ENCODE measurements at regions not wholly inside any gene's neighbourhood (a gene's known extent, or its start where the extent isn't known, plus 50 kb on each side); places are given as distances from the start of the nearest gene placed in this dataset.

GRCh38 chr2:220648628-220649027, 923.5 kb downstream of the EPHA4 start:
- no peak for DNase-seq (ENCODE audit: low read depth)

GRCh38 chr2:220653776-220654175, 918.3 kb downstream of the EPHA4 start:
- no peak for DNase-seq (ENCODE audit: low read depth)

GRCh38 chr2:220654322-220654721, 917.8 kb downstream of the EPHA4 start:
- DNase-seq (ENCODE audit: low read depth), result no peak

DNA sequence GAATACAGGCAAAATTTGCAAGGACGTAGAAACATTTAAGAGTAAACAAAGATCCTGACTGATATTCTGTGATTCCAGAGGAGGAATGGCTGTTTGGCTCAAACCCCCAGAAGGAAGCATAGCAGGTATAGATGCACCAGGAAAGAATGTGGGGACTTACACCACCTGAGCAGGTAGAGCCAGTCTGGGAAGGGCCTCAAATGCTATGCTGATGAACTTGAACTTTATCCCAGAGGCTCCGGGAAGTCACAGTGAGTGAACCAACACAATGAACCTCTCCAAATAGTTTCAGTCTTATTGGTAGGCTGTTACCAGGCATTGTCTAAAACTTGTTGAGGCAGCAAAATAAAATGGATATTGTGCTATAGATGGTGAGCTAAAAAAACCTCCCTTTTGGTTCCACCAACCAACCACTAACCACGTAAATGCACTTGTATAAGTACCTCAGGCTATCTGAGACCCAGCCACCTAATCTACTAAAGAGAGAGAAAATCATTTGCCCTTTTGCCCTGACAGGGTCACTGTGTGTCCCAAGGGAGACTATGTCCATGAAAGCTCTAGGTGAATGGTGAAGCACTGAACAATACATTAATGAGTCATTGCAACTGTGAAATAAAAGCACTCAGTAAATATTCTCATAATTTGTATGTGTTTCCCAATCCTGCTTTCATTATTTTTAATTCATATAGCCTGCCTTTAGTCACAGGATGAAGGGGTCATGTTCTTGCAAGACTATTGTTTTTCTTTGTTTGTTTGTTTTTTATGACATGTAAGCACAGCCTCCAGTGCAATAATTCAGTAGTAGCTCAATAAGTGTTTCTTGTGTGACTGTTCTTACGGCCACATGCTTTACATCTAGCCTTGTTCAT, 911.6 kb downstream of the EPHA4 start:
- no peak for DNase-seq (ENCODE audit: low read depth)

- no peak for DNase-seq (ENCODE audit: low read depth)
Measured at GRCh38 chr2:220662431-220662830, 909.7 kb downstream of the EPHA4 start.

GRCh38 chr2:220663065-220663464, 909.0 kb downstream of the EPHA4 start:
- DNase-seq (ENCODE audit: low read depth), result no peak

DNA sequence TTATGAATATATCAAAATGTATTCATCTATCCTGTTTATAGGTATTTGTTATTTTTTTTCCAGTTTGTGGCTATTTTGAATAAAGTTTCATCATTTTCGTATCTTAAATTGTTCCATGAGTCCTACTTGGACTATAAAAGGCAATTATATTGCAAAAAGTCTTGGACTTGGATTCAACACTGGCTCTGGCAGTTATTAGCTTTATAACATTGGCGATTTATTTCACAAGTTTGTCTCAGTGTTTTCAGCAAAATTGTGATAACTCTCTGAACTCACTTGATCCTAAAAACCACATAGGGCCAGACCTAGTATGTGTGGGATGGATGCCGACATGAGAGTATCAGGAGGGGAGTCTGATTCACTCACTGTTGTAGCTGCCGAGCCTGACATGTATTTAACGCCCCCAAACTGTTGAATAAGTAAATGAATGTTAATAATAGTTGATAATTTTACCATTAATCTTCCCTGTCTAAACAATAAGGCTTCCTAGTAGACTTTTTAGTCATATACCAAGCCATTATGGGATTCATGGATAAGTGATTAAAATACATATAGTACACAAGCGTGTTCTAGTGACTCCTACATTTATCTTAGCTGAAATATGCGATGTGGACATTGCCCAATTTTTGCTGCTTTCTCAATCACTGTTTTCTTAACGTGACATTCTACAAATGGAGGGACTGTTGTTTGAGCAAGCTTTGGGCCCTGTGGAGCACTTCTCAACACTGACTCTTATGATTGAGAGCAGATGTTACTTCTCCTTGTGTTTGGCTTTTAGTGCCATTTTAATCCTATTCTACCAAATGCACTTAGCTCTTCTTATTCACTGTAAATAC, 907.6 kb downstream of the EPHA4 start:
- DNase-seq (ENCODE audit: low read depth), result no peak

- DNase-seq (ENCODE audit: low read depth), result no peak
Measured at GRCh38 chr2:220665108-220665471, 907.0 kb downstream of the EPHA4 start.

DNA sequence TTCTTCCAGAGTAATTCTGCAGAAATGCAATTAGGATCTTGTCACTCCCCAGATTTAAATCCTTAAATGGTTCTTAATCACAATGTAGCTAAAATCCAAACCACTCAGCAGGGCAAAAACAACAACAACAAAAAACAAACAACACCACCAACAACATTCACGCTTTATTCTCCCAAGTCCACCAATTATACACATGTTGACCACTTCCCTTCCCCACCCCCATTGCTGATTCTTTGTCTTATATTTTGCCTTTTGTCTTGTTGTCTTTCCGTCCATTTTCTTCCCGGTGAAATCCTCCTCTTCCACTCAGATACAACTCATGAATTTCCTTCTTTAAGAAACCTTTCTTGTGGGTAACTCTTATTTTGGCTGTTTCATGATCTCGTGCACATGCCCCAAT, 902.8 kb downstream of the EPHA4 start:
- no peak for DNase-seq (ENCODE audit: low read depth)

DNA sequence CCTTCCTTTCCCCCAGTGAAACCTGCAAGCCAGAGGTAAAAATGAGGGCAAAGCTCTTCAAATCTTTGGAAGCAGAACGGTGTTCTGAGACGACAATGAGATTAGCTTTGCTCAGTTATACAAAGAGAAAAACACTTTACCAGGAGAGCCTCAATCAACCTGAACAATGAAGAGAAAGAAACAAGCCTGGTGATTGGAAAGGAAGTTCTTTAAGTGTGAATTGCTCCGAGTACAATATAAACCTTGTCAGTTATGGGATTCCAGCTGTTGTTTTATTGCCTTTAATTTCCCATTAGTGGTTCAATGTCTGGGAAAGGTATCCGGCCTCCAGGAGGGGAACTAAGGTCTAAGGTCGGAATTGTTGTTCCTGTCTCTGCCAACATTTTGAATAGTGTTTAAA, 901.6 kb downstream of the EPHA4 start:
- DNase-seq (ENCODE audit: low read depth), result no peak

DNA sequence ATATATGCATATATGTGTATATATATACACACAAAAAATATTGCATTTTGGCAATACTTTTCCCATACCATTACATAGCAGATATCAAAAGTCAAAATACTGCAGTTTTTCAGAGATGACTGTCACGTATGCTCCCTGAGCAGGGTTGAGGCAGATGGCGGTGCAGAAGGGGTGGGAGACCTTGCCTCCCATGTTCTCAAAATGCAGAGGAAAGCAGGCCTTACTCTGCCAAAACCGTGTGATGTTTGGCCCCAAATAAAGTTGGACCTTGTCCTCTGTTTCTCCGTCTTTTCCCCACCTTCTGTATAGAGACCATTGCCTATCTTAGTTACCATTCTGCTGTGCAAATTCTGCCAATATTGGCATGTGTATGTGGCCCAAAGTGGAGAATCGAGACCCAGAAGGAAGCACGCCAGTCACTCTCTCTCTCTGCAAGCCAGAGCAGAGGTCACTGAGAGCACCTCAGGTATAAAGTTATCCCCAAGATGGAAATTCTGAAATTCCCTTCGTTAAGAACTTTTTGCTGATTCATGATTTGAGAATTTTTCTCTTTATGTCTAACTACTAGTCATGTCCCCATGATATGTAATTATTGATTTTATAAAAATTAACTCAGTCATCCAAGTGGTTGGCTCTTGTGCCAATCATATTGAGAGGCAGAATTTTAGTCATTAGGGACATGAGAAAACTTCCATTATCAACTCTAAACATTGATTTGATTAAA, 898.8 kb downstream of the EPHA4 start:
- no peak for DNase-seq (ENCODE audit: low read depth)

DNA sequence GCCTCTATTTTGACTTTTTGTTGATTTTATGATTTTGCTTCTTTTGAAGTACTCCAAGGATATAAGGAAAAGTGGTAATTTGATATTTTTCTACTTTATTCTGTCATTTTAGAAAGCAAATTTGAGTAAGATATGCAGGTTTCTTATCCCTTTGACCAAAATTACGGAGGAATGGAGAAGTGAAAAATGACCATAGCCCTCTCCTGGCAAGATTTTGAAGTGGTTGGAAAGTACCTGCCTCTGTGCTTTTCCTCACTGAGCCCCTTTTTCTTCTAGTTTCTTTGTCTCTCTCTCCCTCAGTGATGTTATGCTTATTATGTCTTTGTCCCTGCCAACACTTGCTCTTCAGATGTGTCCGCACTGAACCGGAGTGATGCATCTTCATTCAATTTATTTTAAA, 898.1 kb downstream of the EPHA4 start:
- no peak for DNase-seq (ENCODE audit: low read depth)

DNA sequence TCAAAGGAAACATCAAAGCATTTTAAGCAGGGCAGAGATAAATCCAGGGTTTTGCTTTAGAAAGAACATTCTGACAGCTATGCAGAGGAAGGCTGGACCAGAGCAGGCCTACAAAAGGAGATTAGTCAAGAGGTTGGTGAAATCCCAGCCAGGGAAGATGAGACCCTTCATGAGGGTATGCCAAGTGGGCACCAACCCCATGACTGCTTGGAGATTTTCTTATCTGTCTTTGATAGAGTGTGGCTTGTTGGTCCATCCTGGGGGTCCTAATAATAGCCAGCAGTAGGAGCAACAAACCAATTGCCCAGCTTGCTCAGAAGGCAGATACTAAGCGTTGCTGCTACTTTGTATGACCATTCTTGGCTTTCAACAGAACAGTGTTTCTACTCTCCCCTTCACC, 895.4 kb downstream of the EPHA4 start:
- DNase-seq (ENCODE audit: low read depth), result no peak

GRCh38 chr2:220678943-220679342, 893.2 kb downstream of the EPHA4 start:
- DNase-seq (ENCODE audit: low read depth), result no peak

DNA sequence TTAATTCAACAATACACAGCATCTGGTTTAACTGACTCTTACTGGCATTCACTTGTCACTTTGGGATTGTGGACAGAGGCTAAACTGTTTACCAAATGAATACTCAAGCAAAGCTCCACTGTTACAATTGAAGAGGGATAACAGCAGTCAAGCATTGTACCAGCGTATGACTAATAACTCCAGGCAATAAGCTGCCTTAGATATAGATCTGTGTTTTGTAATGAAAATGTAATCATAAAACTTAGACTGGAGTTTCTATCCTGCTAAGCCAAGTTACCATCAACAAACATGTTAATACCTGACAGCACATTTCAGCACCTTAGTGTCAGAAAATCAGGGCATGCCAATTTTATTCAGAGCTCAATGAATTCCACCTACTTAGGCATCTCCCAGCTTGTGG, 889.5 kb downstream of the EPHA4 start:
- DNase-seq (ENCODE audit: low read depth), result no peak

DNA sequence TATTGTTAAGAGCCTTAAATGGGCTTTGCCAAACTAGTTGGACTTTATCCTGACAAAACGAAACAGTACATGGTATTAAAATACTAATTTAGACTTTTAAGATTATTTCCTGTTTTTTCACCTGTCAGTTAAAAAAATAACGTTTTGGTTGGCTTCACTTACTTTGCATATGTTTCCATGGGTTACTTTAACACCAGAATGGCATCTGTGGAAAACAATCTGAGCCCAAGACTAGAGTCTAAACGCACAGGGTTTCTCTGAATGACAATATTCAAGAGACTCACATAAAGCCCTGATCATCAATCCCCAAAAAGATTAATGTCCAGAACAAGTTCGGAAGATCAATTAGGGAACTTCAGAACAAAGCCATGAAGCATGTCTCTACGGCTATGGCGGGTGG, 888.0 kb downstream of the EPHA4 start:
- DNase-seq (ENCODE audit: low read depth), result no peak

GRCh38 chr2:220687231-220687843, 884.8 kb downstream of the EPHA4 start:
- DNase-seq (ENCODE audit: low read depth), result peak; percentile 17

GRCh38 chr2:220695397-220696279, 876.5 kb downstream of the EPHA4 start:
- no peak for DNase-seq (ENCODE audit: low read depth)

DNA sequence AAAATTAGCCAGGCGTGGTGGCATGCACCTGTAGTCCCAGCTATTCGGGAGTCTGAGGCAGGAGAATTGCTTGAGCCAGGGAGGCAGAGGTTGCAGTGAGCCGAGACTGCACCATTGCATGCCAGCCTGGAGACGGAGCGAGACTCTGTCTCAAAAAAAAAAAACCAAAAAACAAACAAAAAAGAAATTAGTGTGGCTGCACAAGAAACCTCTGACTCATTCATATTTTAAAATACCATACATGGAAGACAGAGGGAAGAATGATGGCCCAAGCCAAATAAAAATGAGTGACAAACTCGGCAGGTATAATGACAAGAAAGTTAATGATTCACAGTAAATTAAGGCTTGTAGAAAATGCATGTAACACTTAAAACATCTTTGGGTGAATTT, 875.8 kb downstream of the EPHA4 start:
- DNase-seq (ENCODE audit: low read depth), result no peak

DNA sequence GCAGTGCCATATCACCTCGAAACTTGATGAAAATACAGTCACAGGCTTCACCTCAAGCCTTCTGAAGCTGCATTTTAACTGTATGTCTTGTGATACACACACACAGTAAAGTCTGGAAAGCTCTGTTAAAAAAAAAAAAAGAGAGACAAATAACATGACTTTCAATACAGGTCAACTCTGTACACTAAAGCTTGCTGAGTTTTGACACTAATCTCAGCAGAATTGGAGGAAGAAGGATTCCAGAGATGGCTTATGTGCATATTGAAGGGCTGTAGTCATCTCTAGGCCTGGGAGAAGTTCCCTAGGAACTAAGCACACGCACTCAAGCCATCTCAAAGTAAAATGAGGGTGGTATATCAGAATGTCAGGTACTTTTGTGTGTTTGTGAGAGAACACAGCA, 875.1 kb downstream of the EPHA4 start:
- DNase-seq (ENCODE audit: low read depth), result no peak

DNA sequence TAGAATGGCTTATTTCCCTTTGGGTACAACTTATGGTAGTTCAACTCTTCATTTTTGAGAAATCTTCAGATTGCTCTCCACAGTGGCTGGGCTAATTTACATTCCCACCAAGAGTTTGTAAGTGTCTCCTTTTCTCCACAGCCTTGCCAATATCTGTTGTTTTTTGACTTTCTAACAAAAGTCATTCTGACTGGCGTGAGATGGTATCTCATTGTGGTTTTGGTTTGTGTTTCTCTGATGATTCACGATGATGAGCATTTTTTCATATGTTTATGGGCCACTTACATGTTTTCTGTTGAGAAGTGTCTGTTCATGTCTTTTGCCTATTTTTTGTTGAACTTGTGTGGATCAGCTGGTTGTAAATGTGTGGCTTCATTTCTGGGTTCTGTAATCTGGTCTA, 871.0 kb downstream of the EPHA4 start:
- no peak for DNase-seq (ENCODE audit: low read depth)
